Ascending aorta (tissue), 2 donors: ENCODE measurements at regions not wholly inside any gene's neighbourhood (a gene's known extent, or its start where the extent isn't known, plus 50 kb on each side); places are given as distances from the start of the nearest gene placed in this dataset.

Experiments used
- DNase-seq, 2 donors: peaks; one replicate each; pipeline ENCODE4 v3.0.0-alpha.2; 2019; ENCODE audit warnings: low spot score in 2 of 2
- H3K27ac ChIP-seq, 2 donors: fragments of 200-600 bp; sonication (generic); one replicate each; pipeline ENCODE4 v1.5.1; 2016 to 2017; ENCODE audit warnings: mild to moderate bottlenecking in 1 of 2
- H3K27me3 ChIP-seq: fragments of 200-600 bp; sonication (generic); one replicate; pipeline ENCODE4 v1.5.1; 2017
- H3K36me3 ChIP-seq, 2 donors: fragments of 200-600 bp; sonication (generic); one replicate each; pipeline ENCODE4 v1.5.1; 2016
- H3K4me1 ChIP-seq, 2 donors: fragments of 200-600 bp; sonication (generic); one replicate each; pipeline ENCODE4 v1.5.1; 2016 to 2017; ENCODE audit warnings: mild to moderate bottlenecking in 1 of 2
- H3K4me3 ChIP-seq, 2 donors: fragments of 200-600 bp; sonication (generic); one replicate each; pipeline ENCODE4 v1.5.1; 2016 to 2017; ENCODE audit warnings: mild to moderate bottlenecking in 1 of 2
- H3K9me3 ChIP-seq, 2 donors: fragments of 200-600 bp; sonication (generic); one replicate each; pipeline ENCODE4 v1.5.1; 2016
- intact Hi-C: fragments of 100-400 bp; cut with DNase I; formaldehyde crosslinking; loops from one replicate; pipeline ENCODE4 v1.15.1; 2023
- TF ChIP-seq, protein P1 (sequence below), 3 experiments: fragments of 200-600 bp in 2 of 3; fragments of 450-650 bp in 1 of 3; sonication (generic) in 2 of 3; IDR thresholded peaks; one replicate each; pipeline ENCODE4 v1.5.1; 2016 to 2019; ENCODE audit warnings: antibody characterized with exemption in 3 of 3, mild to moderate bottlenecking in 1 of 3, moderate library complexity in 1 of 3

GRCh38 chr6:164014346-164015087 is 600.0 kb downstream of the QKI start:
- intact Hi-C loops: no loop called here
- H3K36me3 ChIP-seq: no peaks in the 10 kb centered on the region
- no peaks in the 10 kb centered on the region for H3K27me3 ChIP-seq
- H3K4me1 ChIP-seq: no peaks in the 10 kb centered on the region
- H3K27ac ChIP-seq: no peak overlapping the region
- TF ChIP-seq, protein P1, sequence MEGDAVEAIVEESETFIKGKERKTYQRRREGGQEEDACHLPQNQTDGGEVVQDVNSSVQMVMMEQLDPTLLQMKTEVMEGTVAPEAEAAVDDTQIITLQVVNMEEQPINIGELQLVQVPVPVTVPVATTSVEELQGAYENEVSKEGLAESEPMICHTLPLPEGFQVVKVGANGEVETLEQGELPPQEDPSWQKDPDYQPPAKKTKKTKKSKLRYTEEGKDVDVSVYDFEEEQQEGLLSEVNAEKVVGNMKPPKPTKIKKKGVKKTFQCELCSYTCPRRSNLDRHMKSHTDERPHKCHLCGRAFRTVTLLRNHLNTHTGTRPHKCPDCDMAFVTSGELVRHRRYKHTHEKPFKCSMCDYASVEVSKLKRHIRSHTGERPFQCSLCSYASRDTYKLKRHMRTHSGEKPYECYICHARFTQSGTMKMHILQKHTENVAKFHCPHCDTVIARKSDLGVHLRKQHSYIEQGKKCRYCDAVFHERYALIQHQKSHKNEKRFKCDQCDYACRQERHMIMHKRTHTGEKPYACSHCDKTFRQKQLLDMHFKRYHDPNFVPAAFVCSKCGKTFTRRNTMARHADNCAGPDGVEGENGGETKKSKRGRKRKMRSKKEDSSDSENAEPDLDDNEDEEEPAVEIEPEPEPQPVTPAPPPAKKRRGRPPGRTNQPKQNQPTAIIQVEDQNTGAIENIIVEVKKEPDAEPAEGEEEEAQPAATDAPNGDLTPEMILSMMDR (IDR thresholded peaks at IDR 0.05): no peak
- DNase-seq: no peak
- H3K9me3 ChIP-seq: no peaks in the 10 kb centered on the region
- H3K4me3 ChIP-seq: no peak overlapping the region

GRCh38 chr6:164013480-164014208 is 599.1 kb downstream of the QKI start:
- no peak overlapping the region for H3K4me3 ChIP-seq
- intact Hi-C loops: no loop called here
- H3K9me3 ChIP-seq: no peaks in the 10 kb centered on the region
- TF ChIP-seq, protein P1 (IDR thresholded peaks at IDR 0.05): no peak
- H3K36me3 ChIP-seq: no peaks in the 10 kb centered on the region
- H3K27ac ChIP-seq: no peak overlapping the region
- H3K4me1 ChIP-seq: no peaks in the 10 kb centered on the region
- no peaks in the 10 kb centered on the region for H3K27me3 ChIP-seq
- no peak for DNase-seq

DNA sequence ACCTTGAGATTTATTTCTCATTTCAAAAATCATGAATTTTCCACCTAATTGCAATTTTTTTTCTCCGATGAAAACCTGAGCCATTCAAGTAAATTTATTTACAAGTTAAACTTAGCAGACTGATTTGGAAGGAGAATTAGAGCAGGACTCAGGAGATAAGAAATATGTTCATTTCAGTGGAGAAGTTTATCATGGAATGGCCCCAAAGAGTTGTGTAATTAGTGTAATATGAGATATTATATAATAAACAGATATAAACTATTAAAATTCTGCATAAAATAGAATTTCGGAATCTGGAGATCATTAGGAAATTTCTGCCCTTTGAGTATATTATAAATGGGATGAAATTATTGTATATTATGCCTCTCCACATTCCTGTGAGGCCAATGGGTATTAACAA is 596.8 kb downstream of the QKI start:
- TF ChIP-seq, protein P1 (IDR thresholded peaks at IDR 0.05): no peak
- no peaks in the 10 kb centered on the region for H3K36me3 ChIP-seq
- intact Hi-C loops: no loop called here
- no peaks in the 10 kb centered on the region for H3K4me1 ChIP-seq
- no peak overlapping the region for H3K4me3 ChIP-seq
- no peak for DNase-seq
- H3K27me3 ChIP-seq: no peaks in the 10 kb centered on the region
- no peak overlapping the region for H3K27ac ChIP-seq
- no peaks in the 10 kb centered on the region for H3K9me3 ChIP-seq

- Histone ChIP-seq H3K4me1 (no peaks in the 10 kb centered on the region), H3K4me3 (no peak overlapping the region), H3K36me3 (no peaks in the 10 kb centered on the region), H3K27ac (no peak overlapping the region), H3K27me3 (no peaks in the 10 kb centered on the region), H3K9me3 (no peaks in the 10 kb centered on the region)
- DNase-seq: no peak
- TF ChIP-seq, protein P1 (IDR thresholded peaks at IDR 0.05): no peak
- intact Hi-C loops: no loop called here
Measured at GRCh38 chr6:164010441-164011103, 596.1 kb downstream of the QKI start.

GRCh38 chr6:164008902-164009301 is 594.4 kb downstream of the QKI start:
- no peak for DNase-seq
- intact Hi-C loops: loop anchor here (10.0 kb wide), 1 partner anchor 836 kb away; no protein-coding TSS in a partner anchor
- H3K4me3 ChIP-seq: no peak overlapping the region
- no peak overlapping the region for H3K27ac ChIP-seq
- H3K4me1 ChIP-seq: no peaks in the 10 kb centered on the region
- no peaks in the 10 kb centered on the region for H3K36me3 ChIP-seq
- no peaks in the 10 kb centered on the region for H3K27me3 ChIP-seq
- TF ChIP-seq, protein P1 (IDR thresholded peaks at IDR 0.05): no peak
- H3K9me3 ChIP-seq: no peaks in the 10 kb centered on the region
